ENCODE measurements at regions not wholly inside any gene's neighbourhood (a gene's known extent, or its start where the extent isn't known, plus 50 kb on each side); places are given as distances from the start of the nearest gene placed in this dataset.

GRCh38 chr5:98573834-98574320 is 199.6 kb upstream of the RGMB start:
- TF ChIP-seq, protein P1, sequence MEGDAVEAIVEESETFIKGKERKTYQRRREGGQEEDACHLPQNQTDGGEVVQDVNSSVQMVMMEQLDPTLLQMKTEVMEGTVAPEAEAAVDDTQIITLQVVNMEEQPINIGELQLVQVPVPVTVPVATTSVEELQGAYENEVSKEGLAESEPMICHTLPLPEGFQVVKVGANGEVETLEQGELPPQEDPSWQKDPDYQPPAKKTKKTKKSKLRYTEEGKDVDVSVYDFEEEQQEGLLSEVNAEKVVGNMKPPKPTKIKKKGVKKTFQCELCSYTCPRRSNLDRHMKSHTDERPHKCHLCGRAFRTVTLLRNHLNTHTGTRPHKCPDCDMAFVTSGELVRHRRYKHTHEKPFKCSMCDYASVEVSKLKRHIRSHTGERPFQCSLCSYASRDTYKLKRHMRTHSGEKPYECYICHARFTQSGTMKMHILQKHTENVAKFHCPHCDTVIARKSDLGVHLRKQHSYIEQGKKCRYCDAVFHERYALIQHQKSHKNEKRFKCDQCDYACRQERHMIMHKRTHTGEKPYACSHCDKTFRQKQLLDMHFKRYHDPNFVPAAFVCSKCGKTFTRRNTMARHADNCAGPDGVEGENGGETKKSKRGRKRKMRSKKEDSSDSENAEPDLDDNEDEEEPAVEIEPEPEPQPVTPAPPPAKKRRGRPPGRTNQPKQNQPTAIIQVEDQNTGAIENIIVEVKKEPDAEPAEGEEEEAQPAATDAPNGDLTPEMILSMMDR (tag by site-specific recombination; IDR thresholded peaks at IDR 0.05) = no peak
- TF ChIP-seq SP2 (tag by site-specific recombination; IDR thresholded peaks at IDR 0.05) (no peak), ZNF362 (tag by site-specific recombination; IDR thresholded peaks at IDR 0.05) (no peak), PRDM4 (tag by site-specific recombination; IDR thresholded peaks at IDR 0.05) (no peak), HIC1 (tag by site-specific recombination; IDR thresholded peaks at IDR 0.05) (no peak), ZNF114 (tag by site-specific recombination; IDR thresholded peaks at IDR 0.05) (no peak), TCF7L2 (IDR thresholded peaks at IDR 0.05; ENCODE audit: borderline replicate concordance, low read depth, low read length) (no peak), ZBTB7A (tag by site-specific recombination; IDR thresholded peaks at IDR 0.05; ENCODE audit: low read depth) (no peak), ZNF596 (tag by site-specific recombination; IDR thresholded peaks at IDR 0.05) (no peak), ZSCAN16 (tag by site-specific recombination; IDR thresholded peaks at IDR 0.05) (no peak), SCRT1 (tag by site-specific recombination; IDR thresholded peaks at IDR 0.05; ENCODE audit: borderline replicate concordance) (no peak), ZNF670 (tag by site-specific recombination; IDR thresholded peaks at IDR 0.05; ENCODE audit: low read depth) (no peak), ZBTB26 (tag by site-specific recombination; optimal IDR thresholded peaks at IDR 0.05) (no peak)
- TF ChIP-seq, protein P2, sequence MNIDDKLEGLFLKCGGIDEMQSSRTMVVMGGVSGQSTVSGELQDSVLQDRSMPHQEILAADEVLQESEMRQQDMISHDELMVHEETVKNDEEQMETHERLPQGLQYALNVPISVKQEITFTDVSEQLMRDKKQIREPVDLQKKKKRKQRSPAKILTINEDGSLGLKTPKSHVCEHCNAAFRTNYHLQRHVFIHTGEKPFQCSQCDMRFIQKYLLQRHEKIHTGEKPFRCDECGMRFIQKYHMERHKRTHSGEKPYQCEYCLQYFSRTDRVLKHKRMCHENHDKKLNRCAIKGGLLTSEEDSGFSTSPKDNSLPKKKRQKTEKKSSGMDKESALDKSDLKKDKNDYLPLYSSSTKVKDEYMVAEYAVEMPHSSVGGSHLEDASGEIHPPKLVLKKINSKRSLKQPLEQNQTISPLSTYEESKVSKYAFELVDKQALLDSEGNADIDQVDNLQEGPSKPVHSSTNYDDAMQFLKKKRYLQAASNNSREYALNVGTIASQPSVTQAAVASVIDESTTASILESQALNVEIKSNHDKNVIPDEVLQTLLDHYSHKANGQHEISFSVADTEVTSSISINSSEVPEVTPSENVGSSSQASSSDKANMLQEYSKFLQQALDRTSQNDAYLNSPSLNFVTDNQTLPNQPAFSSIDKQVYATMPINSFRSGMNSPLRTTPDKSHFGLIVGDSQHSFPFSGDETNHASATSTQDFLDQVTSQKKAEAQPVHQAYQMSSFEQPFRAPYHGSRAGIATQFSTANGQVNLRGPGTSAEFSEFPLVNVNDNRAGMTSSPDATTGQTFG (tag by site-specific recombination; IDR thresholded peaks at IDR 0.05; ENCODE audit: borderline replicate concordance) = no peak
